Heart left ventricle (tissue), 13 donors: ENCODE measurements at regions not wholly inside any gene's neighbourhood (a gene's known extent, or its start where the extent isn't known, plus 50 kb on each side); places are given as distances from the start of the nearest gene placed in this dataset.

Source experiments
- POLR2A ChIP-seq, 2 donors: fragments of 450-650 bp; IDR thresholded peaks; one replicate each; pipeline ENCODE4 v1.6.1; 2017; ENCODE audit warnings: antibody characterized with exemption in 2 of 2, mild to moderate bottlenecking in 2 of 2, moderate library complexity in 2 of 2
- TF ChIP-seq, protein P1 (sequence below), 12 donors: fragments of 200-600 bp; sonication (generic) in 4 of 12; IDR thresholded peaks; one replicate each; pipeline versions ENCODE4 v1.5.0 to v1.8.0; 2018 to 2022; ENCODE audit warnings: antibody characterized with exemption in 12 of 12, mild to moderate bottlenecking in 5 of 12
- donor health status: ischemic (EF 13 %, LVEDD 7.1; RV severe dilation, severe dysfunction).
- donor health status: DM: no; HTN: yes; CAD: no.
- donor health status: DM: no; HTN: no; CAD: no.
- donor health status: ischemic (EF 25% LVEDD 6.9; RV normal size, moderate dysfunction).
- donor health status: ischemic (EF 25% LVEDD 5.7; RV mildly dilated, moderate dysfunction).
- donor health status: ischemic (EF 35%, LVEDD 5.7; RV mildly dilated, moderate dysfunction).
- donor health status: nonischemic (EF 11% LVEDD 7.7; RV severe dilation, severe dysfunction).
- donor health status: DM: yes; HTN: yes; CAD: no.
- donor health status: PGD.
- donor health status: ischemic (EF 29% LVEDD 5.4; RV normal size, mild dysfunction).
- donor health status: nonischemic (EF 23%, LVEDD 6.1; RV moderate dilation, normal function).

DNA sequence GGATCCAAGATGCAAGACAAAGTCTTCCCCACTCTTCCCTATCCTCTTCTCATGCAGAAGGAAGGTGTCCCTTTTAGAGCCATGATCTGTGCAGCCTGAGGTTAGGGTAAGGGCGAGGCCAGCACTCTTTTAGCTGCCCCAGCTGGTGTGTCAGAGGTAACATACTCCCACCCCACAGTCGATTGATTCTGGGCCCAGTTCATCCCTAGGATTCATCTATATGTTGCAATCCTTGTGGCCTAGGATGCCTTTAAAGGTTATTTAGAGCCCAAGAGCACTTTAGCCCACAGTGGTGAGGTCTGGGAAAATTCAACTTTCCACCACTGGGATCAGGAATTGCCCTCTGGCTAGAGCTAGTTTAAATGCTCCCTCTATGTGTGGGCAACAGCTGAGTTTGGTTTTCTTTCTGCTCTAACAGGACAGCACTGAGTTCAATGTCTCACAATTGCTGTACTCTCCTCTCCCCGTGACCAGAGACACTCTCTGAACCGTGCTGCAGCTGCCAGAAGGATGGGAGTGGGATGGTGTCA lies 201.3 kb upstream of the SERP2 start:
- TF ChIP-seq, protein P1, sequence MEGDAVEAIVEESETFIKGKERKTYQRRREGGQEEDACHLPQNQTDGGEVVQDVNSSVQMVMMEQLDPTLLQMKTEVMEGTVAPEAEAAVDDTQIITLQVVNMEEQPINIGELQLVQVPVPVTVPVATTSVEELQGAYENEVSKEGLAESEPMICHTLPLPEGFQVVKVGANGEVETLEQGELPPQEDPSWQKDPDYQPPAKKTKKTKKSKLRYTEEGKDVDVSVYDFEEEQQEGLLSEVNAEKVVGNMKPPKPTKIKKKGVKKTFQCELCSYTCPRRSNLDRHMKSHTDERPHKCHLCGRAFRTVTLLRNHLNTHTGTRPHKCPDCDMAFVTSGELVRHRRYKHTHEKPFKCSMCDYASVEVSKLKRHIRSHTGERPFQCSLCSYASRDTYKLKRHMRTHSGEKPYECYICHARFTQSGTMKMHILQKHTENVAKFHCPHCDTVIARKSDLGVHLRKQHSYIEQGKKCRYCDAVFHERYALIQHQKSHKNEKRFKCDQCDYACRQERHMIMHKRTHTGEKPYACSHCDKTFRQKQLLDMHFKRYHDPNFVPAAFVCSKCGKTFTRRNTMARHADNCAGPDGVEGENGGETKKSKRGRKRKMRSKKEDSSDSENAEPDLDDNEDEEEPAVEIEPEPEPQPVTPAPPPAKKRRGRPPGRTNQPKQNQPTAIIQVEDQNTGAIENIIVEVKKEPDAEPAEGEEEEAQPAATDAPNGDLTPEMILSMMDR (IDR thresholded peaks at IDR 0.05), result no peak
- no peak for TF ChIP-seq POLR2A (IDR thresholded peaks at IDR 0.05)
